Suprapubic skin (tissue), 3 donors: ENCODE measurements at regions not wholly inside any gene's neighbourhood (a gene's known extent, or its start where the extent isn't known, plus 50 kb on each side); places are given as distances from the start of the nearest gene placed in this dataset.

Experiments used
- CTCF ChIP-seq, 2 donors: fragments of 200-600 bp in 1 of 2; fragments of 450-650 bp in 1 of 2; sonication (generic) in 1 of 2; IDR thresholded peaks; one replicate each; pipeline ENCODE4 v1.5.1; 2016 to 2019; ENCODE audit warnings: antibody characterized with exemption in 2 of 2, mild to moderate bottlenecking in 1 of 2, moderate library complexity in 1 of 2
- EP300 ChIP-seq: sonication (generic); formaldehyde crosslinking; IDR thresholded peaks from one replicate; pipeline ENCODE4 v1.6.1; 2017; ENCODE audit warnings: antibody characterized with exemption

- TF ChIP-seq CTCF (IDR thresholded peaks at IDR 0.05) (no peak), EP300 (no peak)
Observed at GRCh38 chr13:73973156-73973555, 161.0 kb downstream of the KLF12 start.
